Tibial nerve (tissue), 4 donors: ENCODE measurements at regions not wholly inside any gene's neighbourhood (a gene's known extent, or its start where the extent isn't known, plus 50 kb on each side); places are given as distances from the start of the nearest gene placed in this dataset.

Experiments used
- CTCF ChIP-seq, 5 experiments: fragments of 200-600 bp in 3 of 5; fragments of 450-650 bp in 2 of 5; sonication (generic) in 3 of 5; IDR thresholded peaks; one replicate each; pipeline ENCODE4 v1.5.1; 2016 to 2019; ENCODE audit warnings: antibody characterized with exemption in 5 of 5, mild to moderate bottlenecking in 3 of 5, moderate library complexity in 2 of 5
- EP300 ChIP-seq, 2 donors: sonication (generic); formaldehyde crosslinking; IDR thresholded peaks; one replicate each; pipeline ENCODE4 v1.6.1; 2017; ENCODE audit warnings: antibody characterized with exemption in 2 of 2, mild to moderate bottlenecking in 1 of 2
- POLR2A ChIP-seq, 2 donors: fragments of 450-650 bp; IDR thresholded peaks; one replicate each; pipeline ENCODE4 v1.6.1; 2017; ENCODE audit warnings: antibody characterized with exemption in 2 of 2, mild to moderate bottlenecking in 2 of 2, moderate library complexity in 2 of 2

GRCh38 chr15:70505411-70505919, 257.9 kb downstream of the UACA start:
- TF ChIP-seq CTCF (IDR thresholded peaks at IDR 0.05), result no peak
- no peak for TF ChIP-seq EP300 (IDR thresholded peaks at IDR 0.05)
- TF ChIP-seq POLR2A (IDR thresholded peaks at IDR 0.05), result no peak
